ENCODE measurements at regions not wholly inside any gene's neighbourhood (a gene's known extent, or its start where the extent isn't known, plus 50 kb on each side); places are given as distances from the start of the nearest gene placed in this dataset.

- POLR2A ChIA-PET = no interaction called here
- Histone ChIP-seq H3K4me3 (ENCODE audit: low read depth in 2 of 2, low read length in 1 of 2) (no peak overlapping the region), H3K9ac (no peak overlapping the region), H4K20me1 (ENCODE audit: insufficient read depth) (no peaks in the 10 kb centered on the region), H3K79me2 (ENCODE audit: insufficient read depth) (no peaks in the 10 kb centered on the region), H3K4me1 (ENCODE audit: control insufficient read depth in 1 of 2, insufficient read depth in 2 of 2, low read depth in 1 of 2, low read length in 1 of 2) (no peaks in the 10 kb centered on the region; a peak in 1 of 4 replicates), H3K9me3 (no peaks in the 10 kb centered on the region), H3K27me3 (ENCODE audit: insufficient read depth) (no peaks in the 10 kb centered on the region; the same call in 1 of the 2 replicates), H2AFZ (ENCODE audit: low read depth) (no peak overlapping the region), H3K4me2 (no peak overlapping the region), H3K9me2 (no peaks in the 10 kb centered on the region), H3K27ac (ENCODE audit: low read depth in 2 of 2, low read length in 1 of 2) (no peak overlapping the region), H3F3A (replicated peaks; ENCODE audit: insufficient read depth) (no peaks in the 10 kb centered on the region), H3K36me3 (replicated peaks in 1 of 2; ENCODE audit: control insufficient read depth in 1 of 2, insufficient read depth in 2 of 2, low read length in 1 of 2) (no peaks in the 10 kb centered on the region)
- DNase-seq = no peak
- TF ChIP-seq RFX5 (IDR thresholded peaks at IDR 0.05; ENCODE audit: low read length) (no peak), PBX3 (IDR thresholded peaks at IDR 0.05) (no peak), REST (IDR thresholded peaks at IDR 0.05; ENCODE audit: low read depth, low read length) (no peak), RAD21 (IDR thresholded peaks at IDR 0.05; ENCODE audit: low read length) (no peak), IRF3 (IDR thresholded peaks at IDR 0.05; ENCODE audit: low read depth, low read length) (no peak)
- CTCF ChIA-PET = interaction anchor here (1.3 kb wide), 1 partner anchor 896 kb away, joined by 4 read pairs; no protein-coding TSS in a partner anchor
- WGBS (ENCODE audit: low lambda C conversion rate) = 52% methylated on average over 4 of the region's 4 CpGs
These were observed 299.0 kb upstream of the DDHD1 start for GRCh38 chr14:53452005-53452673.

GRCh38 chr14:53450871-53451270 lies 297.7 kb upstream of the DDHD1 start:
- TF ChIP-seq TEAD4 (IDR thresholded peaks at IDR 0.05; ENCODE audit: borderline replicate concordance, insufficient read depth) = no peak
- TF ChIP-seq GABPA (IDR thresholded peaks at IDR 0.05; ENCODE audit: low read depth) = no peak
- TF ChIP-seq JUND (IDR thresholded peaks at IDR 0.05) = no peak
- TF ChIP-seq FOXJ3 (CRISPR knock-in tag; IDR thresholded peaks at IDR 0.05) = no peak
- TF ChIP-seq MAX (IDR thresholded peaks at IDR 0.05; ENCODE audit: low read depth) = no peak
- TF ChIP-seq SIN3A (IDR thresholded peaks at IDR 0.05; ENCODE audit: borderline replicate concordance, low read depth, low read length) = no peak
- TF ChIP-seq RFX5 (IDR thresholded peaks at IDR 0.05; ENCODE audit: low read length) = no peak
- no peak for TF ChIP-seq NRF1 (IDR thresholded peaks at IDR 0.05; ENCODE audit: low read depth, low read length)
- TF ChIP-seq USF1 (IDR thresholded peaks at IDR 0.05; ENCODE audit: borderline replicate concordance, low read depth) = no peak
- TF ChIP-seq SMC3 (IDR thresholded peaks at IDR 0.05; ENCODE audit: low read depth, low read length) = no peak
- no peak for TF ChIP-seq NFIC (IDR thresholded peaks at IDR 0.05; ENCODE audit: borderline replicate concordance)
- TF ChIP-seq FOSL2 (IDR thresholded peaks at IDR 0.05; ENCODE audit: borderline replicate concordance, low read depth) = no peak
- no peak for TF ChIP-seq MXI1 (IDR thresholded peaks at IDR 0.05; ENCODE audit: low read depth, low read length)
- TF ChIP-seq ELF1 (IDR thresholded peaks at IDR 0.05) = no peak
- TF ChIP-seq TAF1 (IDR thresholded peaks at IDR 0.05; ENCODE audit: borderline replicate concordance, low read depth, low read length) = no peak
- no peak overlapping the region for H3K27ac ChIP-seq (ENCODE audit: low read depth in 2 of 2, low read length in 1 of 2)
- H3K4me1 ChIP-seq (ENCODE audit: control insufficient read depth in 1 of 2, insufficient read depth in 2 of 2, low read depth in 1 of 2, low read length in 1 of 2) = no peaks in the 10 kb centered on the region; a peak in 1 of 4 replicates
- no peak for DNase-seq
- ChIA-PET CTCF (interaction anchor here (0.8 kb wide), 1 partner anchor 18 kb away, joined by 4 read pairs; no protein-coding TSS in a partner anchor), POLR2A (interaction anchor here (0.6 kb wide), 1 partner anchor 661 kb away, joined by 3 read pairs; no protein-coding TSS in a partner anchor)
- H3K9me2 ChIP-seq = no peaks in the 10 kb centered on the region
- no peak overlapping the region for H3K4me3 ChIP-seq (ENCODE audit: low read depth in 2 of 2, low read length in 1 of 2)
- no peaks in the 10 kb centered on the region for H3K9me3 ChIP-seq
- H4K20me1 ChIP-seq (ENCODE audit: insufficient read depth) = no peaks in the 10 kb centered on the region
- WGBS (ENCODE audit: low lambda C conversion rate) = 40% methylated on average over 3 of the region's 3 CpGs
- no peaks in the 10 kb centered on the region for H3F3A ChIP-seq (replicated peaks; ENCODE audit: insufficient read depth)
- no peak overlapping the region for H3K9ac ChIP-seq
- H3K27me3 ChIP-seq (ENCODE audit: insufficient read depth) = no peaks in the 10 kb centered on the region; the same call in 1 of the 2 replicates
- H2AFZ ChIP-seq (ENCODE audit: low read depth) = no peak overlapping the region
- H3K79me2 ChIP-seq (ENCODE audit: insufficient read depth) = no peaks in the 10 kb centered on the region
- H3K36me3 ChIP-seq (replicated peaks in 1 of 2; ENCODE audit: control insufficient read depth in 1 of 2, insufficient read depth in 2 of 2, low read length in 1 of 2) = no peaks in the 10 kb centered on the region
- no peak overlapping the region for H3K4me2 ChIP-seq
